Tibial artery (tissue), 4 donors: ENCODE measurements at regions not wholly inside any gene's neighbourhood (a gene's known extent, or its start where the extent isn't known, plus 50 kb on each side); places are given as distances from the start of the nearest gene placed in this dataset.
"Not testable (repeated sequence)": the region's sequence is repeated elsewhere in the genome, so short reads cannot be mapped to it uniquely, and the experiment has no call there.

Source experiments
- DNase-seq, 2 donors: peaks; one replicate each; pipeline ENCODE4 v3.0.0-alpha.2; 2019
- H3K27ac ChIP-seq, 2 donors: fragments of 200-600 bp; sonication (generic) in 1 of 2; 1 replicate in 1 of 2; 2 replicates in 1 of 2; pipeline ENCODE4 v1.5.1; 2018 to 2019; ENCODE audit warnings: mild to moderate bottlenecking in 1 of 2
- H3K27me3 ChIP-seq, 2 donors: fragments of 200-600 bp; sonication (generic) in 1 of 2; one replicate each; pipeline versions ENCODE4 v1.5.1 to v1.6.0; 2016 to 2019
- H3K36me3 ChIP-seq, 3 donors: fragments of 200-600 bp; sonication (generic) in 2 of 3; one replicate each; pipeline ENCODE4 v1.5.1; 2016 to 2019; ENCODE audit warnings: mild to moderate bottlenecking in 2 of 3
- H3K4me1 ChIP-seq, 4 donors: fragments of 200-600 bp; sonication (generic) in 2 of 4; 1 replicate in 3 of 4; 2 replicates in 1 of 4; pipeline ENCODE4 v1.5.1; 2016 to 2019
- H3K4me3 ChIP-seq, 2 donors: fragments of 200-600 bp; sonication (generic) in 1 of 2; 1 replicate in 1 of 2; 2 replicates in 1 of 2; pipeline ENCODE4 v1.5.1; 2018 to 2019; ENCODE audit warnings: mild to moderate bottlenecking in 2 of 2
- H3K9me3 ChIP-seq, 3 donors: fragments of 200-600 bp; sonication (generic) in 1 of 3; one replicate each; pipeline ENCODE4 v1.5.1; 2016 to 2019
- CTCF ChIP-seq, 2 experiments: fragments of 200-600 bp in 1 of 2; fragments of 450-650 bp in 1 of 2; IDR thresholded peaks; one replicate each; pipeline ENCODE4 v1.5.1; 2017 to 2019; ENCODE audit warnings: antibody characterized with exemption in 2 of 2, mild to moderate bottlenecking in 1 of 2, moderate library complexity in 1 of 2
- intact Hi-C: fragments of 100-400 bp; cut with DNase I; formaldehyde crosslinking; loops from one replicate; pipeline ENCODE4 v1.15.0; 2023; ENCODE audit warnings: low total_unique reads

- peak; percentile 62 to 73 for TF ChIP-seq CTCF (IDR thresholded peaks at IDR 0.05)
- H3K4me3 ChIP-seq: no peak overlapping the region
- H3K27me3 ChIP-seq: peaks cover 0 to 25% of the 10 kb centered on the region in 2 donors
- DNase-seq: no peak
- intact Hi-C loops: loop anchor here (10.0 kb wide), 2 partner anchors 478 to 658 kb away; no protein-coding TSS in a partner anchor
- H3K27ac ChIP-seq: no peak overlapping the region
- no peaks in the 10 kb centered on the region for H3K9me3 ChIP-seq
- no peaks in the 10 kb centered on the region for H3K36me3 ChIP-seq
- H3K4me1 ChIP-seq: no peaks in the 10 kb centered on the region
Observed at GRCh38 chr16:10256784-10257641, 74.8 kb upstream of the GRIN2A start.

DNA sequence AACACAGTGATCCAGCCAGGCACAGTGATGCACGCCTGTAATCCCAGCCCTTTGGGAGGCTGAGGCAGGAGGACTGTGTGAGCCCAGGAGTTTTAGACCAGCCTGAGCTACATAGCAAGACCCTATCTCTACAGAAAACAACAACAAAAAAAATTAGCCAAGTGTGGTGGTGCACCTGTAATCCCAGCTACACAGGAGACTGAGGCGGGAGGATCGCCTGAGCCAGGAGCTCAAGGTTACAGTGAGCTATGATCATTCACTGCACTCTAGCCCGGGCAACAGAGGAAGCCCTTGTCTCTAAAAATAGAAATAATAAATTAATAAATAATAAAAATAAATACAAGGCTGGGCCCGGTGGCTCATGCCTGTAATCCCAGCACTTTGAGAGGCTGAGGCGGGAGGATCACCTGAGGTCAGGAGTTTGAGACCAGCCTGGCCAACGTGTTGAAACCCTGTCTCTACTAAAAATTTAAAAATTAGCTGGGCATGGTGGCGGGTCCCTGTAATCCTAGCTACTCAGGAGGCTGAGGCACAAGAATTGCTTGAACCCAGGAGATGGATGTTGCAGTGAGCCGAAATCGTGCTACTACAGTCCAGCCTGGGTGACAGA, 75.5 kb upstream of the GRIN2A start:
- H3K4me3 ChIP-seq, H3K9me3 ChIP-seq, H3K27ac ChIP-seq, H3K4me1 ChIP-seq, H3K36me3 ChIP-seq, DNase-seq: not testable (repeated sequence)
- peaks cover 0 to 17% of the 10 kb centered on the region in 2 donors for H3K27me3 ChIP-seq
- intact Hi-C loops: loop anchor here (10.0 kb wide), 2 partner anchors 477 to 657 kb away; no protein-coding TSS in a partner anchor

GRCh38 chr16:10258930-10259603, 76.8 kb upstream of the GRIN2A start:
- not testable (repeated sequence) for DNase-seq, H3K4me3 ChIP-seq, H3K27ac ChIP-seq, H3K4me1 ChIP-seq, H3K27me3 ChIP-seq, H3K9me3 ChIP-seq, H3K36me3 ChIP-seq
- intact Hi-C loops: loop anchor here (10.0 kb wide), 2 partner anchors 476 to 656 kb away; no protein-coding TSS in a partner anchor

GRCh38 chr16:10261077-10261476, 78.8 kb upstream of the GRIN2A start:
- intact Hi-C loops: no loop called here

DNA sequence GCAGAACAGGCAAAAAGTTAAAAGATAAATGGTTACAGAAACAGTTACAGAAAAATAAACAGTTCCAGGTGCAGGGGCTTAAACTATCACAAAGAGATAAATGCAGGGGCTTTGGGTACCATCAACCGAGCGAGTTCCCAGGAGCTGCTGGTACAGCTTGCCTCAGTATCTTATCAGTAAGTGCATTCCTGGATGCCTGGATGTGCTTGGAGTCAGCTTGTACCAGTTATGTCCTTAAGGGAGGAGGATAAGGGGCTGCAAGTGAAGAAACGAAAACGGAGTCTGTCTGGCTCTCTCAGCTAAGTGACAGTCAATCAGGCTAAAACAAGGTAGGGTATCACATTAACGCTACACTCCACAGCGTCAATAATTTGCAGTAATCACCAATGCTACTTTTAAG, 79.3 kb upstream of the GRIN2A start:
- intact Hi-C loops, DNase-seq, H3K36me3 ChIP-seq, H3K4me3 ChIP-seq, H3K4me1 ChIP-seq, H3K27me3 ChIP-seq, H3K9me3 ChIP-seq, H3K27ac ChIP-seq: not testable (repeated sequence)

More at GRCh38 chr16:10261077-10261476, 78.8 kb upstream of the GRIN2A start:
- no peak for TF ChIP-seq CTCF (IDR thresholded peaks at IDR 0.05)
- Histone ChIP-seq H3K36me3 (no peaks in the 10 kb centered on the region), H3K4me3 (no peak overlapping the region), H3K27ac (no peak overlapping the region), H3K9me3 (no peaks in the 10 kb centered on the region), H3K4me1 (no peaks in the 10 kb centered on the region), H3K27me3 (peaks cover 0 to 6% of the 10 kb centered on the region in 2 donors)
- no peak for DNase-seq

DNA sequence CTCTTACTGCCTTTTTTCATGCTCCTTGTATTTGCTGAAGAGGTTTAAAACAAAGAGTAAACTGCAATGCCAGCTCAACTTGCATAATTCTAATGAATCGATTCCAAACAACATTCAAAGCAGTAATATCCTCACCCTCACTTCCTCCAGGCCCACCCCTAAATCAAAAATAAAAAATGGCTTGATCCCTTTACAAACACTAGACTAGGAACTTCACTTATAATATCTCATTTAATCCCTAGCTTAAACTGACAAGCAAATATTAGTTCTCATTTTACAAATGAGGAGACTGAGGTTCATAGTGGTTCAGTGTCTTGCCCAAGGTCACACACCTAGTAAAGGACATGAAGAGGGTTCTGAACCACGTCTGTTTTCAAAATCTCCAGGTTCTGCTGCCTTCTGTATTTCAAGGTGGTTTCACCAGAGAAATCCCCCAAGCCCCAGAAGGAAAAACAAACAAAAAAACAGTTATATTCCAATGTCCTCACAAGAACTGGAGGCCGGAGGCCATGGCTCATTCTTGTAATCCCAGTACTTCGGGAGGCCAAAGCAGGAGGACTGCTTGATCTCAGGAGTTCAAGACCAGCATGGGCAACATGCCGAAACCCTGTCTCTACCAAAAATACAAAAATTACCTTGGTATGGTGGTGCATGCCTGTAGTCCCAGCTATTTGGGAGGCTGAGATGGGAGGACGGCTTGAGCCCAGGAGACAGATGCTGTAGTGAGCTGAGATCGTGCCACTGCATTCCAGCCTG, 80.3 kb upstream of the GRIN2A start:
- Histone ChIP-seq H3K27me3 (peaks cover 0 to 6% of the 10 kb centered on the region in 2 donors), H3K27ac (no peak overlapping the region), H3K4me1 (no peaks in the 10 kb centered on the region), H3K4me3 (no peak overlapping the region), H3K9me3 (no peaks in the 10 kb centered on the region), H3K36me3 (no peaks in the 10 kb centered on the region)
- no peak for DNase-seq
- TF ChIP-seq CTCF (IDR thresholded peaks at IDR 0.05): no peak
- intact Hi-C loops: no loop called here
